NT2/D1 (cell line): ENCODE measurements at regions not wholly inside any gene's neighbourhood (a gene's known extent, or its start where the extent isn't known, plus 50 kb on each side); places are given as distances from the start of the nearest gene placed in this dataset.

Experiments
- YY1 ChIP-seq: IDR thresholded peaks from 2 replicates; pipeline ENCODE4 v1.6.1; 2011; ENCODE audit not compliant: insufficient read length, insufficient read depth
- ZNF274 ChIP-seq: IDR thresholded peaks from 2 replicates; pipeline ENCODE4 v1.6.1; 2011; ENCODE audit warnings: mild to moderate bottlenecking, low read depth, low read length

GRCh38 chr5:2491846-2492245 is 259.6 kb downstream of the IRX2 start:
- TF ChIP-seq ZNF274 = no peak
- TF ChIP-seq YY1 = no peak
